ENCODE measurements at regions not wholly inside any gene's neighbourhood (a gene's known extent, or its start where the extent isn't known, plus 50 kb on each side); places are given as distances from the start of the nearest gene placed in this dataset.

DNA sequence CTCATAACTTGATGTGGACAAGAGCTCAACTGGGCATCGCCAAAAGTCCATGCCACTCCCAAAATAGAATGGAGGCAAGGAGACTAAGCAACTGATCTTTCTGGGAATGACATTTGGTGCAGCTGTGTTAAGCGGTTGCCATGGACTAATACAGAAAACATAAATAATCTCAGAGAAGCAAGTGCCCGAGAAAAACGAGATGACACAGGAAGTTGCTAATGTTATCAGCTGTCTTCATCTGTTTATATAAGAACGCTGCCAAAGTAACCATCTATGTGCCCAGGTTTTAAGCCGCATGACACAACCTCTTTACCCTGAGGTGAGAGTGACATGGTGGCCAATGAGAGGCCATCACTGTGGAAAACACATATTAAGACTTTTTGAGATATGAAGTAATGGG lies 54.9 kb upstream of the SACS start:
- DNase-seq (ENCODE audit: low read depth), result peak; percentile 92

DNA sequence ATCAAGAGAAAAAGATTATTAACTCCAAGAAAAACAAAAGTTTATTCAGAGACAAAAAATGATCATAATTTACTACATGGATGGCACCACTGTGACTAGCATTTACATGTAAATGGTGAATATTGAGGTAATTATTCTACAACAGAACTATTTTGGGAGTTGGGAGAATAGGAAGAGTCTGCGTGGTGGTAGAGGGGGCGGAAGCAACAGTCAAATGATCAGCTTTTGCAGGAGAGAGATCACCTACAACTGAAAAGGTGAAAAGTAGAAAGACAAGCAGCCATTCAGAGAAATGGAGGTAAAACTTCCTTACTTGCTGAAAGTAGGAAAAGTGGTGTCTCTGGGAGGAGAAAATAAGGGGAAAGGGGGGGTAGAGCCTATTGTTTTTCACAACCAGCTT lies 62.8 kb upstream of the SACS start:
- no peak for DNase-seq (ENCODE audit: low read depth)

DNA sequence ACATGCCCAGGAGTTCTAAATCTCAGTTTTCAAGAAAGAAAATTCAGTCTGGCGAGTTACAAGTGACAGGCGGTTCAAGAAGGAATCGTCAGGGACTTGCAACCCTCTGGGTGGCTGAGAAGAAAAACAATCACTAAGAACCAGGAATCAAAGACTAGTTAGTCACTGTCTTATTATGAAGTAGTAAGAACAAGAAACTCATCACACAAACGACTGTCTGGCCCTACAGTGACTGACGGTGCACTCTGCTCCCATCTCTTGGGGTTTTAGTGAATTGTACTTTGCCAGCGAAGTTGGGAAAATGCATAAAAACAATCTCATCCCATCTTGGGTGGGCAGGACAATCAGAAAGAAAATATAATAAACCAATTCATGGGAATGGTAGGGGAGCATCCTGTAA lies 63.7 kb upstream of the SACS start:
- DNase-seq (ENCODE audit: low read depth), result no peak

DNA sequence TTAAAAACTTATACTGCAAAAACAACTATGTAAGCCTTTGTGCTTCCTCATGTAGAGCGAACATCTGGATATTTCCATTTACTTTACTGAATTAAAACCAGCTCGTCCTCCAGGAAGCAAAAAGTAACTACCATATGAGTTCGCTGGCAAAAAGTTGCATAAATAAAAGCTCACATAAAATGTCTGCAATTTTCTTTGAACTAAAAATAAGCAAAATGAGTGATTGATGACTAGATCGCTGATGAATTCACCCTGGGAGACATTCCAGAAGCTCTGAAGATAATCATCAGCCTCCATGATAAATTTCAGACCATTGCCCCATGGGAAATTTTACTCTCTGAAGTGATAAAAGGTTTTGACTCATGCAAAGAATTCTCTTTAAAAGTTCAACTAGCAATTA lies 67.3 kb upstream of the SACS start:
- peak; percentile 99 for DNase-seq (ENCODE audit: low read depth)

DNA sequence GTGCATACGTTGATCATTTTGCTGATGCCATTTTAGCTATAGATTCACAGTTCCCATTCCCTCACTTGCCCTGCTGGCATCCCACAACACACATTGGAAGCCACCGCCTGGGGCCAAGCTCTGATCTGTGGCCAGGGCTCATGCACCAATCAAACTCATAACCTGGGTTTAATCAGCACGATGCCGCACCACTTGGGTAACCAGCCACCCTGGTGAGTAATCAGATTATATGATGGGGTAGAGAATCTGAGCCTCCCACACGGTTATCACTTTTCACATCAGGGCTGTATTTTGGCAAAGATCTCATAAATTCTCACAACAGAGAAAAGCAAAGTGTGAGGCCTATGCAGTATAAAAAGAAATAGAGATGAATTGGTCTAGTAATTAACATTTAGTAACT lies 66.0 kb upstream of the TNFRSF19 start:
- DNase-seq (ENCODE audit: low read depth), result peak; percentile 90

DNA sequence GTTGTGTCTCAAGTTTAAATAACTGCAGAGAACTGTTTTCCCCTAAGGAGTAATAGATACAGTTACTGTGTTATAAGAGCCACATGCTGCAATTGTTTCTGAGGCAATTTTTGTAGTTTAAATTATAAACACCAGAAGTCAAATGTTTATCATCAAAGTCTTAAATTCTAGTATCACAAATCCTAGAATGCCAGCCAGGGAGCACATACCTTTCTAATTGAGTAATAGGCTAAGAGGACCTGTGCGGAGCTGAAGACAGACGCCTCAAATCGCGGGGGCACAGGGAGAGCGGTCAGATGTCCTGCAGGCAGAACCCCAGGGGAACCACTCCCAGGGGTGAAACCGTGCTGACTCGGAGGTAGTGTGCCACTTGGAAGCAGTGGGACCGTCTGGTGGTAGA lies 65.2 kb upstream of the TNFRSF19 start:
- peak; percentile 79 for DNase-seq (ENCODE audit: low read depth)

DNA sequence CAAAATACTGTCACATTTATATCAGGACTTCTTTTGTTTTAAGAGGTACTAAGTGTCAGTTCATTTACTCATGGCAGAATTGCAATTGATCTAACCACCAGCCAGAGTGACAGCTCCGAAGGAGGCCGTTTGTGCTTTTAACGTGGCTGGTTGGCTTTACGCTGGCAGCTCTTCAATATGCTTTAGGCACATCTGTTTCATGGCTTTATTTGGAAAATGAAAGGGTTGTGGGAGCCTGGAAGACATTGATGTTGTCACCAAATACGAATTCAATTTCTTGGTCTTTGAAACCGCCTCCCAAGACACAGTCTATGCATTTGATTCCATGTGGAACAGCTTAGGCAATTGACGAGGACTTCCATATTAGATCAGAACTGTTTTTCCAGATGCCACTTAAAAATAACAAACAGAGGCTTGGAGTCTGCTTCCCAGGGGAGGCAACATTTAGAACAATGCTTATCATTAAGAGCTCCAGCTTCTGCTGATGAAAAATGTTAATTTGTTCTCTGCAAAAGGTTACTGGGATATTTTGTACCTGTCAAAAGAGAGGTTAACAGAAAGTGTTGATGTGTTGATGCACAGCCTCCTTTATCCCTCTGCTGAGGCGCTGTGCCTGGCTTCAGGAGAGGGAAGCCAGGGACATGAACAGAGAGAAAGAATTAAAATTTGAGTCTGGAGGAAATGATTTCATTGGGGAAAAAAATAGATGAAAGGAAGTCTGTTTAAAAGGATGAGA lies 64.0 kb upstream of the TNFRSF19 start:
- peak; percentile 88 for DNase-seq (ENCODE audit: low read depth)

DNA sequence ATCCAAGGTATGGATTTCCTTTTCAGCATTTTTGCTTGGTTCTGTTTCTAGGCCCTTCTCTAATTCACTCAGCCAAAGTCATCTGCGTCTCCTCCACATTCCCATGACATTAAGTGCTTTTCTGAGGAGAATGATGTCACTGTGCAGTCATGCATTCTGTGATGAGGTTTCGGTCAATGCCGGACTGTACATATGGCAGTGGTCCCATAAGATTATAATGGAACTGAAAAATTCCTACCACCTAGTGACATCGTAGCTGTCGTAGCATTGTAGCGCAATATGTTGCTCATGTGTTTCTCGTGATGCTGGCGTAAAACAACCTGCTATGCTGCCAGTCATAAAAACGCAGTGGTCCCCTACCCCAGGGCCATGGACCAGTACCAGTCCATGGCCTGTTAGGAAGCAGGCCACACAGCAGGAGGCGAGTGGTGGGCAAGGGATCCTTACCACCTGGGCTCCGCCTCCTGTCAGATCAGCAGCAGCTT lies 63.4 kb upstream of the TNFRSF19 start:
- DNase-seq (ENCODE audit: low read depth), result peak; percentile 96

DNA sequence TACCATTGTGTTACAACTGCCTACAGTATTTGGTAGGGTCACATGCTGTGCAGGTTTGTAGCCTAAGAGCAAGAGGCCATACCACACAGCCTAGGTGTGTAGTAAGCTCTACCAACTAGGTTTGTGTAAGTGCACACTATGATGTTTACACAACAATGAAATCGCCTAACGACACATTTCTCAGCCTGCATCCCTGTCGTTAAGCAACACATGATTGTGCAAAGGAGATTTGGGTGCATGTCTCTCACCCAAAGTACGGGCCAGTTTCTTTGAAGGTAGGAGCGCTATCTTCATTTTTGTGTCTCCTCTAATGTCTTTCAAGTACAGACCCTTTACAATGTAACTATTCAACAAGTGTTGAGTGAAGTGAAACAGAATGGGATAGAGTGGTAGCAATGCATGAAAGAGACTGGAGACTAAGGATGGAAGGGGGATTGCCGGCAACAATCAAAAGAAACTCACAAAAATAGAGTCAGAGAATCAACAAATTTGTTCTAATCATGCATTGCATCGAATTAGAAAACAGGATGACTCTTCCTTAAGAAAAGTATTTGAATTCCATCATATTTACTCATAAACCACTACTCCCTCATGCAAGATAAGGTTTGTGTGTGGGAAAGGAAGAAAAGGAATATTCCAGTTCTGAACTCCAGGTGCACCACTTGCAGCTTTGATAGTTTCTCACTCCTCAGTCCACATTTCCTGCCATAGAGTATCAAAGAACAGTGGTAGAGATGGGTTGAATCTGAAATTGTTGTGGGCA lies 60.2 kb upstream of the TNFRSF19 start:
- DNase-seq (ENCODE audit: low read depth), result peak; percentile 90

DNA sequence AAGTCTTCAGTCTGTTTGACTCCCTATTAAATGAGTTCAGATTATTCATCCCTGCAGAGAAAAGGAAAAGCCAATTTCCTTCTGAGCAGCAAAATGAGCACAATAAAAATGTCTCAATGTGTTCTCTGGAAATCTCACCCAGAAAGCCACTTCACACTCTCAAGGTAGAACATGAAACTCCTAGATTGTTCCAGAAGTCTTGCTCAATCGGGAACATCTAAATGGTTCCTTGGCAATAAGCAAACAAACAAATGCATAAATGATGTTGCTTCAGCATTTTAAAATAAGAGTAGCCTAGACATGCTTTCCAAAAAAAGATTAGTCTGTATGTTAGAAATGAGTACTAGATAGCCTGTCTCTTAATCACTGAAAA lies 59.7 kb upstream of the TNFRSF19 start:
- DNase-seq (ENCODE audit: low read depth), result no peak

DNA sequence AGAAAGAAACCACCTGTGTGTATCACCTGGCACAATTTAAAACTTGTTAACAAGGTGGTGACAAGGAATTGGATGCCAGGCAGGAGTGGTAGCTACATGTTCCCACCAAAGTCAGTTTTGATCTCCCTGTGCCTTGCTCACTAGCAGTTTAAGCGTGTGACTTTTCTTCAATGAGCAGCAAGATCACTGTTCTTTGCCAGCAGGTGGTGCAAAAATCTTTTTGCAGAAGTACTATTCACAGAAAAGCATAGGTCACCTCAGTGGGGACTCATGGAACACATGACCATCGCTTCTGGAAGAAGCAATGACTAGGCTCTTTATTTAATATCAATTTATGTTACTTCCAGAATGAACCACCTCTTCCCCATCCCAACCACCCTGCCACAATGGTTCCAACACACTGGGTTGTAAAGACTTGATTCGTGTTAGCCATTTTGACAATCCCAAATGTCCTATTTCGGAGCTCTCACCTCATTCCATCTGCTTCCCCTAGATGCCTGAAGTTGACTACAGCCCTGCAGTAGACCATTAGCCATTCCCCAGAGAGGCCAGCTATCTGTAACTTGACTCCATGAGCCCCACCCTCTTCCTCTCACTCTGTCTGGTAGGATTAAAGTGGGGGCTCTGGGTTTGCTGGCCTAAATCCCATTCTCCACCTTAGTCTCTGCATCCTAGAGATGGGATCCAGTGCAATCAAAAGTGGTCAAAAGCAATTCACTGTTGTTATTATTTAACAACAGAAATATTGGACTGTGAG lies 59.1 kb upstream of the TNFRSF19 start:
- peak; percentile 64 for DNase-seq (ENCODE audit: low read depth)

DNA sequence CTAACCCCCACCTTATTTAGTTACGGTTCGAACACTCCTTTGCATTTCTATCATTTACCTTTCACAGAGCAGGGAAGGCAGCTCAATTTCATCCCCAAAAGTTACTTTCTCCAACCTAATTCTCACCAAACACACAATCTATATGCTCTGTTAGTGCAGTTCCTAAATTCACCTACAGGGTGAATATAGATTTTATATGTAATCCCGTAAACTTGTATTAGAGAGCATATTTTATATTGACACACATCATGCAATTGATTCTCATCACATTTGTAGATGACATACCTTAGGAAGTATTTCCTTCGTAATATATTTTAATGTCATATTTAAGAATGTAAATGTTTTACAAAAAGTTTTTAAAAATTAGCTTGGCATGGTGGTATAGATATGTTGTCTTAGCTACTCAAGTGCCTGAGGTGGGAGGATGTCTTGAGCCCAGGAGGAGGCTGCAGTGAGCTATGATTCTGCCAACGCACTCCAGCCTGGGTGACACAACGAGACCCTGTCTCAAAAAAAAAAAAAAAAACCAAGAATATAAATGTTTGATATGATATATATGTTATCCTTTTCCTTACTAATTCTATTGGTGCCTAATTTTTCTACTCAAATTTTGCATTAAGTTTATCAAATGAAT lies 57.3 kb upstream of the TNFRSF19 start:
- no peak for DNase-seq (ENCODE audit: low read depth)

DNA sequence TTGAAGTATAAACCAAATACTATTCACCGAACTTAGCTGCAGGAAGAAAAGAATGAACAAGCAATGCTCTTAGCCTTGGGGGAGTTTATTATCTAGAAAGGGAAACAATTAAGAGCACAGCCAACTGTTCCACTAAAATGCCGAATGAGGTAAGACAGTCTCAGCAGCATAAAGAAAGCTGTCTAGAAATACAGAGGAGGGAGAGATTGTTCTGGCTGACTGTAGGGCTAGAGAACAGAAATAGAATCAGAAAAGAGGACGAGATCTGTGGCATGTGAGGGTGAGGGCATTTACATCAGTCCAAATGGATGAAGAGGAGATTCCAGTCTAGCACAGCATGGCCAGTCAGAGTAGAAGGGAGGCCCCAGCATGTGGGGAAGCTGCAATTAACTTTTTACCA lies 56.8 kb upstream of the TNFRSF19 start:
- DNase-seq (ENCODE audit: low read depth), result no peak

DNA sequence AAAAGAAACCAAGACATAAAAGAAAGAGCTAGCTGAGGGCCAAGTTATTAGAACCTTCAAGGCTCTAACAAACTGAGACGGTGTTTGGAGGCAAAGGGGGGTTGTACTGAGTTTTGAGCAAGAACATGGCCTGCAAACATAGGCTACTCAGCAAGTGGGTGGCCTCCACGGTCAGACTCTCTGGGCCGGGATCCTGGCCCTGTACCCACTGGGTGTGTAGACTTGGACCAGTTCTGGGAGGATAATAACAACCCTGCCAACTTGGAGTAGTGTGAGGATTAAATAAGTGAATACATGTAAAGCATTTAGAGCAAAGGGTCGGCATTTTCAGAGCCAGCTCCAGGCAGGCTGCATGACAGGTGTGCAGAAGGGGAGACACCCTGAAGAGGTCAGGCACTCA lies 56.1 kb upstream of the TNFRSF19 start:
- DNase-seq (ENCODE audit: low read depth), result no peak

DNA sequence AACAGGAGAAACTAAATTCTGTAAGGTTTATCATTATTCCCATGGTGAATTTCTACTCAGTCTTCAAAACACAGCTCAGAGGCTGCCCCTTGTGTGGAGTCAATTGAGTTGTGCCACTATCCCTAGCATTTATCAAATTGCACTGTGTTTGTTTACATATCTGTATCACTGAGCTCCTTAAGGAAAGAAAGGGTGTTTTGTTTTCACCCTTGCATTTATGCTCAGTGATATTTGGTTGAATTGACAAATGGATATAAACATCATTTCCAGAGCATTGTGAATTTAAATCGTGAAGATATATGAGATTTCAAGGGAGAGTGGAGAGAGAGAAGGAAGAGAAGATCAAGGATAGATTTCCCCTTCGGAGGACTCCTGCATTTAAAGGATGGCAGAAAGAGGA lies 55.1 kb upstream of the TNFRSF19 start:
- DNase-seq (ENCODE audit: low read depth), result no peak

DNA sequence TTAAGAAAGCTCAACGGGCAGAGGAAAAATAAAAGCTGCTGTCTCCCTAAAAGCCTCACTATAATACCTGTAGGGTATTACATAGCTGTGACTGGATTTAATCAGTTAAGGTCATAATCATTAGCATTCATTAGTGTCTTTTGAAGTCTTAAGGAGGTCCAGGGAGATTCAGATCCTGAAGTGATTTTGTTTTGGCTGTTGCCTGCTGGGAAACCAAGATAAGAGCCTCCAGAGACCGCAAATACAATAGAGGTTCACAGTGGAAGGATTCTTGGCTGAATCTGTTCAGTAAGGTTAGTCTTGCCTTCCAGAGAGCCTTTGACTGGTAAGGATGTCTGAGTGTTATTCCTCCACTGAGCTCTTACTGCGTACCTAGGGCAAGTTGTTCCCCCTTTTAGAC lies 54.0 kb upstream of the TNFRSF19 start:
- no peak for DNase-seq (ENCODE audit: low read depth)

DNA sequence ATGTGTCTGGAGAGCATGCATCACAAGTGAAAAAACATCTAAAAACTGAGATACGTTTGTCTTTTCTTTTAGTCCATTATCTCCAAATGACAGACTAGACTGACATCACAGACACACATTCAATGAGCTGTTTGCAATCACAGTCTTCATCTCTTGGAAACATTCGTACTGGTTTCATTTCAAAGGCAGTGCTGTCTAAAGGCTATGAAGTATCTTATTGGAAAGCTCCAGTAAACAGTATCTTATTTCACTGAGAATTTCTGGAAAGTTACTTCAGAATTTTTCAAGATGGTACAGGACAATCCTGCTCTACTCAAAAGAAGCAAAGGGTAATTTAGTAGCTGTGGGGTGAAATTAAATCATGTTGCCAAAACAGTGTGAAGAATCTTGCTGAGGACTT lies 53.5 kb upstream of the TNFRSF19 start:
- no peak for DNase-seq (ENCODE audit: low read depth)

DNA sequence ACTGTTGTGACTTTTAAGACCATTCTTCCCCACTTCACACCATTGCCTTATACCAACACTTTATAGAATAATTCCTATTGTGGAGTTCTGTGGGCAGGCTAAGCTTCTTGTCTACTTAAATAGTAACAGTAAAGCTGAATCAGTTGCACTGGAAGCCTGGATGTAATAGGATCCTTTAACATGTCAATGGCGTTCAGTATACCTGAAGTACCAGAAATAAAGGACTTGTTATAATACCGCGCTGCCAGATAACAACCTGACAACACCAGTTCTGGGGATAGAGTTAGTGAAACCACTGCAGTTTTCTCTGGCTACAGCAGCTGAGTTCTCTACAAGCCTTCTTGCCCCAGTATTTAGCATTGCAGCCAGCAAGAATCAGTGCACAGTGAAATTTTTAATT lies 52.0 kb upstream of the TNFRSF19 start:
- no peak for DNase-seq (ENCODE audit: low read depth)

Measured in EH (cell line).